ENCODE measurements at regions not wholly inside any gene's neighbourhood (a gene's known extent, or its start where the extent isn't known, plus 50 kb on each side); places are given as distances from the start of the nearest gene placed in this dataset.
A peak's percentile ranks its signal among the peaks of the same experiment; 100 is the strongest.

DNA sequence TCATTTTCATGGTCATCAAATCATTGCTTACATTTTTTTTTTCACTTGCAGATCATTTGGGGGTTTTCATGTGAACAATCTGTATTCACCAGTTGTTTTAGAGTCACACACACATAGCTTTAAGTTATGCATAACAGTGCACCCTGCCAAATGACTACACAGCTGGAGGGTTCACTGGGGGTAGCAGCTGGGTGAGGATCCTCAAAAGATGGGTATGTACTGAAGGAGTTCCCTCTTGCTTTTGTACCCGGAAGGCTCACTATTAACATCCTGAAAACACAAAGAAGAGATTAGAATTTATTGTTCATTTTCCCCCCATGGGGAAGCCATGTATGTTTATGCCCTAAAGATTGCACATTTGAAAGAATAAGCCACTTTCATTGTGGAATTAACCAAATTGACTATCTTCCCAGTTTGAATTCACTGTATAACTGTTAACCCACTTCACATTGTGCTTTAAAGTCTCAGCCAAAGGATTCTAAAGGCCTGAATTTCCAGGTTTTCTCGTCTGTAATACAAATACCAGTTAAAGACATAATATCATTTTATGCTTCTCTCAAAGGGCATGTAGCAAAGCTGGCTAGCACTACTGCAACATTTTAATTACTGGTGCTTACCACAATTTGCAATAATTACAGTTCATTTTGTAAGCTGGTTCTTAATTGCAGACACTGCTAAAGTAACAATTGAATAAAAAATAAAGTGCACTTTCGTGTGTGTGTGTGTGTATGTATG lies 466.4 kb upstream of the MEF2C start:
- Histone ChIP-seq H3K9me3 (ENCODE audit: control insufficient read depth, insufficient read depth, low read length) (no peaks in the 10 kb centered on the region), H3K27me3 (ENCODE audit: control insufficient read depth, insufficient read depth, low read length) (no peaks in the 10 kb centered on the region), H3K4me3 (ENCODE audit: low read depth, low read length) (no peak overlapping the region), H3K27ac (ENCODE audit: low read depth, low read length) (no peak overlapping the region)
- CTCF ChIA-PET = no interaction called here
- TF ChIP-seq, protein P1, sequence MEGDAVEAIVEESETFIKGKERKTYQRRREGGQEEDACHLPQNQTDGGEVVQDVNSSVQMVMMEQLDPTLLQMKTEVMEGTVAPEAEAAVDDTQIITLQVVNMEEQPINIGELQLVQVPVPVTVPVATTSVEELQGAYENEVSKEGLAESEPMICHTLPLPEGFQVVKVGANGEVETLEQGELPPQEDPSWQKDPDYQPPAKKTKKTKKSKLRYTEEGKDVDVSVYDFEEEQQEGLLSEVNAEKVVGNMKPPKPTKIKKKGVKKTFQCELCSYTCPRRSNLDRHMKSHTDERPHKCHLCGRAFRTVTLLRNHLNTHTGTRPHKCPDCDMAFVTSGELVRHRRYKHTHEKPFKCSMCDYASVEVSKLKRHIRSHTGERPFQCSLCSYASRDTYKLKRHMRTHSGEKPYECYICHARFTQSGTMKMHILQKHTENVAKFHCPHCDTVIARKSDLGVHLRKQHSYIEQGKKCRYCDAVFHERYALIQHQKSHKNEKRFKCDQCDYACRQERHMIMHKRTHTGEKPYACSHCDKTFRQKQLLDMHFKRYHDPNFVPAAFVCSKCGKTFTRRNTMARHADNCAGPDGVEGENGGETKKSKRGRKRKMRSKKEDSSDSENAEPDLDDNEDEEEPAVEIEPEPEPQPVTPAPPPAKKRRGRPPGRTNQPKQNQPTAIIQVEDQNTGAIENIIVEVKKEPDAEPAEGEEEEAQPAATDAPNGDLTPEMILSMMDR (IDR thresholded peaks at IDR 0.05; ENCODE audit: low read depth, low read length) = no peak
- no peak for DNase-seq (ENCODE audit: low read depth, low spot score)
- POLR2A ChIA-PET = interaction anchor here (0.7 kb wide), 1 partner anchor 18 kb away, joined by 3 read pairs; no protein-coding TSS in a partner anchor

- POLR2A ChIA-PET = no interaction called here
- CTCF ChIA-PET = interaction anchor here (0.7 kb wide), 1 partner anchor 563 kb away, joined by 3 read pairs; no protein-coding TSS in a partner anchor
- H3K27ac ChIP-seq (ENCODE audit: low read depth, low read length) = no peak overlapping the region
- H3K9me3 ChIP-seq (ENCODE audit: control insufficient read depth, insufficient read depth, low read length) = no peaks in the 10 kb centered on the region
- H3K4me3 ChIP-seq (ENCODE audit: low read depth, low read length) = no peak overlapping the region
- DNase-seq (ENCODE audit: low read depth, low spot score) = no peak
- no peaks in the 10 kb centered on the region for H3K27me3 ChIP-seq (ENCODE audit: control insufficient read depth, insufficient read depth, low read length)
- TF ChIP-seq, protein P1 (IDR thresholded peaks at IDR 0.05; ENCODE audit: low read depth, low read length) = no peak
Observed at GRCh38 chr5:89346573-89346972, 463.6 kb upstream of the MEF2C start.

DNA sequence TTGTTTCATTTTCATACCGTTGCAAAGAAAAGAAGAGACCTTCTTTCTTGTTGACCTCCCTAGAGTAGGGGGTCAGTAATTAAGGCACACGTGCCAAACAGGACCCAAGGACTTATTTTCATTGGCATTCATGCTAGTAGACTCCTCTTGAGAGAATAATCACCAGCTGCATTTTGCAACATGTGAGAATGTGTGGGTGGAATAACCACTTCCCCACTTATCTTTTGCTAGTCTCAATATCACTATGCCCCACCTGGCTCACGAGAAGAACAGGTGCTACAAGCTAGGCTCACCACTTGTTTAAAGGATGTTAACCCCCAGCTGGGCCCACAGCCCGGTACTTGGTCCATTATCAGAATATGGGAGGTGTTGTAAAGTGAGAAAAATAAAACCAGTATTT lies 460.7 kb upstream of the MEF2C start:
- POLR2A ChIA-PET = no interaction called here
- TF ChIP-seq, protein P1 (IDR thresholded peaks at IDR 0.05; ENCODE audit: low read depth, low read length) = no peak
- no peak overlapping the region for H3K27ac ChIP-seq (ENCODE audit: low read depth, low read length)
- no peak for DNase-seq (ENCODE audit: low read depth, low spot score)
- no peaks in the 10 kb centered on the region for H3K27me3 ChIP-seq (ENCODE audit: control insufficient read depth, insufficient read depth, low read length)
- no peaks in the 10 kb centered on the region for H3K9me3 ChIP-seq (ENCODE audit: control insufficient read depth, insufficient read depth, low read length)
- H3K4me3 ChIP-seq (ENCODE audit: low read depth, low read length) = no peak overlapping the region
- CTCF ChIA-PET = no interaction called here

DNA sequence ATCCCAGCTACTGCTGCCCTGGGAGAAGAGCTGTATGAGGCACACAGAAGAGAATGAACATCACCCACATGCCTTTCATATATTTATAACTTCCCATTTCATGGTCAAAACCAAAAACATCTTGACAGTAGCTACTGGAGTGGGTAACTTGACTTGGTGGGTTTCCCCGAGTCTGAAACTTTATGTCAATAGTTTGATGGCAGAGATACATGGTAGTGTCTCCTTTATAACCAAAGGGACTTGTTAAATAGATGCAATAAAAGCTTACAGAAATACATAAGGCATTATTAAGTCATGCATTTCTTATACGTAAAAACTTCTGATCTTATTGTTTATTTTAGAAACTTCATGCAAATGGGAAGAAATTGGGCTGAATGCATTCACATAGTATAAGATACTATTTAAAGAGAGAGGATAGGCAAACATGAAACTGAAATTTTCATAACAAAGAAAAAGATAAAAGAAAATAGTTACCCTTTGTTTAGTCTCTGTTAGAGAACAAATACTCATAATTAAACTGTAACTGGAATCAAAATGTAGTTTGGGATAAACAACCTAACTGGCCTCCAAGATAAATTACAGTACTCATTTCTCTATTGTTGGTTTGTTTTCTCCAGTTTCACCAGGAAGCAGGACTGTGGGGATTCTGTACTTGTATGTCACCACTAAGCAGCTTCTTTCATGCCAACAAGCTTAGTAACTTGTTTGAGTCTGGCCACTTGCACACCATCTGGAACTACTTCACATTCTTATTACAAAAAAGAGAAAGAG lies 459.3 kb upstream of the MEF2C start:
- DNase-seq (ENCODE audit: low read depth, low spot score) = peak; percentile 59
- ChIA-PET CTCF (interaction anchor here (0.6 to 1.3 kb wide), 2 partner anchors 15 to 1050 kb away, joined by 3 read pairs; no protein-coding TSS in a partner anchor), POLR2A (no interaction called here)
- no peak overlapping the region for H3K27ac ChIP-seq (ENCODE audit: low read depth, low read length)
- TF ChIP-seq, protein P1 (IDR thresholded peaks at IDR 0.05; ENCODE audit: low read depth, low read length) = no peak
- no peaks in the 10 kb centered on the region for H3K27me3 ChIP-seq (ENCODE audit: control insufficient read depth, insufficient read depth, low read length)
- H3K9me3 ChIP-seq (ENCODE audit: control insufficient read depth, insufficient read depth, low read length) = no peaks in the 10 kb centered on the region
- H3K4me3 ChIP-seq (ENCODE audit: low read depth, low read length) = no peak overlapping the region

DNA sequence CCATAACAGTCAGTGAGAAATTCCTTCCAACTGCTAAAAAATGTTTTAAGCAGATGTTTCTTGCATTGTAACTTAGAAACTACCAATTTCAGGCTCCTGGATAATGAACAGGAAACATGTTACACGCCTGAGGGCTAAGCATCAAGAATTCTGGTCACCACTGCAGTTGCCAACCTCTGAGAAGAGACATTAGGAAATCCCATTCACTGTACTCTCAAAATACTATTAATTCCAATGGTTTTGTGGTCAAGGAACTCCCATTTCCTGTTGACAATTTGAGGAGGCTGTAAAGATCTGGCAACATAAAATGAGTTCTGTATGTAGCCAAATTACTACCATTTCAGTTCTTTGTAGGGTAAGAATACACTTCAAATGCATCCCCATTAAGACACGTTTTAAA lies 456.0 kb upstream of the MEF2C start:
- TF ChIP-seq, protein P1 (IDR thresholded peaks at IDR 0.05; ENCODE audit: low read depth, low read length) = no peak
- no peak for DNase-seq (ENCODE audit: low read depth, low spot score)
- ChIA-PET CTCF (no interaction called here), POLR2A (no interaction called here)
- no peak overlapping the region for H3K4me3 ChIP-seq (ENCODE audit: low read depth, low read length)
- no peak overlapping the region for H3K27ac ChIP-seq (ENCODE audit: low read depth, low read length)
- H3K9me3 ChIP-seq (ENCODE audit: control insufficient read depth, insufficient read depth, low read length) = no peaks in the 10 kb centered on the region
- H3K27me3 ChIP-seq (ENCODE audit: control insufficient read depth, insufficient read depth, low read length) = no peaks in the 10 kb centered on the region

Data from AG04450 (cell line).